Epithelial cell of proximal tubule (primary cell): ENCODE measurements at regions not wholly inside any gene's neighbourhood (a gene's known extent, or its start where the extent isn't known, plus 50 kb on each side); places are given as distances from the start of the nearest gene placed in this dataset.

ENCODE experiments used
- DNase-seq: peaks from one replicate; pipeline ENCODE4 v3.0.0-alpha.2; 2011; ENCODE audit warnings: low read depth
- H3K4me3 ChIP-seq: 2 replicates; pipeline ENCODE4 v1.5.1; 2011; ENCODE audit warnings: low read depth, mild to moderate bottlenecking, low read length
- CTCF ChIP-seq: conservative IDR thresholded peaks from 2 replicates; pipeline ENCODE4 v1.5.1; 2012; ENCODE audit warnings: low read depth, mild to moderate bottlenecking, low read length

GRCh38 chr3:152626226-152626625, 208.7 kb upstream of the P2RY1 start:
- no peak overlapping the region for H3K4me3 ChIP-seq
- TF ChIP-seq CTCF: no peak
- no peak for DNase-seq

- TF ChIP-seq CTCF: no peak
- no peak overlapping the region for H3K4me3 ChIP-seq
- no peak for DNase-seq
Measured at GRCh38 chr3:152628496-152628895, 206.4 kb upstream of the P2RY1 start.

- DNase-seq: no peak
- no peak for TF ChIP-seq CTCF
- no peak overlapping the region for H3K4me3 ChIP-seq
Measured at GRCh38 chr3:152629363-152630122, 205.4 kb upstream of the P2RY1 start.

- DNase-seq: no peak
- H3K4me3 ChIP-seq: no peak overlapping the region
- TF ChIP-seq CTCF: no peak
Measured at GRCh38 chr3:152635389-152635788, 199.5 kb upstream of the P2RY1 start.

GRCh38 chr3:152636651-152637050, 198.3 kb upstream of the P2RY1 start:
- H3K4me3 ChIP-seq: no peak overlapping the region
- no peak for TF ChIP-seq CTCF
- DNase-seq: no peak

GRCh38 chr3:152638214-152638613, 196.7 kb upstream of the P2RY1 start:
- no peak overlapping the region for H3K4me3 ChIP-seq
- no peak for TF ChIP-seq CTCF
- DNase-seq: no peak
